Liver (tissue), 8 donors: ENCODE measurements at regions not wholly inside any gene's neighbourhood (a gene's known extent, or its start where the extent isn't known, plus 50 kb on each side); places are given as distances from the start of the nearest gene placed in this dataset.
A peak's percentile ranks its signal among the peaks of the same experiment; 100 is the strongest.

ENCODE experiments used
- DNase-seq: peaks from one replicate; pipeline ENCODE4 v3.0.0-alpha.2; 2017; ENCODE audit warnings: low spot score
- H3K27ac ChIP-seq, 2 donors: one replicate each; pipeline ENCODE4 v1.7.0; 2013; ENCODE audit warnings: inconsistent platforms in 2 of 2, low read length in 2 of 2, control low read depth in 1 of 2, low read depth in 1 of 2, mild to moderate bottlenecking in 1 of 2
- H3K27me3 ChIP-seq, 4 donors: one replicate each; pipeline versions ENCODE4 v1.6.1 to v1.7.0; 2013; ENCODE audit warnings: low read length in 3 of 4, inconsistent platforms in 1 of 4, mild to moderate bottlenecking in 1 of 4, moderate library complexity in 1 of 4; ENCODE audit not compliant: control insufficient read depth in 4 of 4, insufficient read depth in 4 of 4
- H3K36me3 ChIP-seq, 4 donors: one replicate each; pipeline versions ENCODE4 v1.6.1 to v1.7.0; 2013; ENCODE audit warnings: low read length in 3 of 4, mild to moderate bottlenecking in 3 of 4, low read depth in 1 of 4, moderate library complexity in 1 of 4; ENCODE audit not compliant: control insufficient read depth in 4 of 4, insufficient read depth in 3 of 4
- H3K4me1 ChIP-seq, 4 donors: one replicate each; pipeline versions ENCODE4 v1.6.1 to v1.7.0; 2013; ENCODE audit warnings: low read length in 3 of 4, mild to moderate bottlenecking in 3 of 4, moderate library complexity in 1 of 4; ENCODE audit not compliant: control insufficient read depth in 4 of 4, insufficient read depth in 4 of 4
- H3K4me3 ChIP-seq, 3 donors: one replicate each; pipeline versions ENCODE4 v1.6.1 to v1.7.0; 2013; ENCODE audit warnings: low read length in 3 of 3, control low read depth in 1 of 3, low read depth in 1 of 3, mild to moderate bottlenecking in 1 of 3
- H3K9ac ChIP-seq, 2 donors: one replicate each; pipeline ENCODE4 v1.7.0; 2013; ENCODE audit warnings: low read length in 2 of 2, mild to moderate bottlenecking in 2 of 2, moderate library complexity in 2 of 2, control low read depth in 1 of 2, low read depth in 1 of 2
- H3K9me3 ChIP-seq, 4 donors: one replicate each; pipeline versions ENCODE4 v1.6.1 to v1.7.0; 2013; ENCODE audit warnings: low read length in 3 of 4; ENCODE audit not compliant: control insufficient read depth in 4 of 4
- CTCF ChIP-seq: fragments of 150-350 bp; IDR thresholded peaks from 2 replicates; pipeline ENCODE4 v1.5.1; 2017; ENCODE audit warnings: improper control_type of control experiment, low read depth, low read length; ENCODE audit not compliant: missing input control
- EGR1 ChIP-seq, 2 donors: IDR thresholded peaks; 2 replicates each; pipeline ENCODE4 v1.6.1; 2016 to 2018; ENCODE audit warnings: antibody characterized with exemption in 2 of 2, low read depth in 2 of 2
- FOXA2 ChIP-seq: IDR thresholded peaks from 2 replicates; pipeline ENCODE4 v1.6.1; 2016; ENCODE audit warnings: antibody characterized with exemption
- HNF4A ChIP-seq, 2 donors: conservative IDR thresholded peaks; 2 replicates each; pipeline ENCODE4 v1.6.1; 2016; ENCODE audit warnings: antibody characterized with exemption in 2 of 2, mild to moderate bottlenecking in 2 of 2
- JUND ChIP-seq, 2 donors: IDR thresholded peaks; 2 replicates each; pipeline ENCODE4 v1.6.1; 2016; ENCODE audit warnings: antibody characterized with exemption in 2 of 2
- MAX ChIP-seq: IDR thresholded peaks from 2 replicates; pipeline ENCODE4 v1.6.1; 2016; ENCODE audit warnings: antibody characterized with exemption
- NR2F2 ChIP-seq: IDR thresholded peaks from 2 replicates; pipeline ENCODE4 v1.6.1; 2016; ENCODE audit warnings: antibody characterized with exemption
- RAD21 ChIP-seq, 2 donors: IDR thresholded peaks; 2 replicates each; pipeline ENCODE4 v1.6.1; 2016; ENCODE audit warnings: antibody characterized with exemption in 2 of 2, mild to moderate bottlenecking in 2 of 2
- REST ChIP-seq: IDR thresholded peaks from 2 replicates; pipeline ENCODE4 v1.6.1; 2016; ENCODE audit warnings: antibody characterized with exemption, mild to moderate bottlenecking
- SP1 ChIP-seq: IDR thresholded peaks from 2 replicates; pipeline ENCODE4 v1.6.1; 2018; ENCODE audit warnings: antibody characterized with exemption, mild to moderate bottlenecking
- TAF1 ChIP-seq: conservative IDR thresholded peaks from 2 replicates; pipeline ENCODE4 v1.6.1; 2016; ENCODE audit warnings: antibody characterized with exemption, mild to moderate bottlenecking
- WGBS: extraction: QIAGEN DNeasy Blood & Tissue Kit; methylation state at CpG from one replicate; pipeline ENCODE4 v1.1.7; 2013; 5-methylcytosine and 5-hydroxymethylcytosine counted together
- TF ChIP-seq, protein P1 (sequence below): IDR thresholded peaks from 2 replicates; pipeline ENCODE4 v1.6.1; 2016; ENCODE audit warnings: antibody characterized with exemption
- donor health status: healthy.
- donor health status: healthy.
- donor health status: healthy.
- donor health status: healthy.
- donor health status: healthy.

DNA sequence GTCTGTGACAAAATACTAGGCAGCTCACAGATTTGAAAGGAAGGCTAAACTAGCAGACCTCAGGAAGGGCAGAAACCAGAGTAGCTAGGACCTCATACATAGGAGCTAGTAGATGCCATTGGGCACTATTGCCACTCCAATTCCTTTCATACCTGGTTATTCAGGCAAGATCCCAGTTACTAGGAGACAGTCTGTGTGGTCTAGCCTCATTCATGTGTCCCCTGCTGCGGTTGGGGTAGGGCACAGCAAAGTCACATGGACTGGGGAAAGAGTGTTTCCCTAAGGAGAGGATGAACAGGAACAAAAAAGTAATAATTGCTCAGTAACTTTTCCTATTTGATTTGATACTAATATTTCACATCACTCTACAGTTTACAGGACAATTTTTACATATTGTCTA, 204.6 kb upstream of the HEY2 start (continued):
- no peak for TF ChIP-seq CTCF
- TF ChIP-seq TAF1: no peak
- TF ChIP-seq, protein P1, sequence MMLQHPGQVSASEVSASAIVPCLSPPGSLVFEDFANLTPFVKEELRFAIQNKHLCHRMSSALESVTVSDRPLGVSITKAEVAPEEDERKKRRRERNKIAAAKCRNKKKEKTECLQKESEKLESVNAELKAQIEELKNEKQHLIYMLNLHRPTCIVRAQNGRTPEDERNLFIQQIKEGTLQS: no peak
- no peak for TF ChIP-seq NR2F2
- no peak for TF ChIP-seq MAX

DNA sequence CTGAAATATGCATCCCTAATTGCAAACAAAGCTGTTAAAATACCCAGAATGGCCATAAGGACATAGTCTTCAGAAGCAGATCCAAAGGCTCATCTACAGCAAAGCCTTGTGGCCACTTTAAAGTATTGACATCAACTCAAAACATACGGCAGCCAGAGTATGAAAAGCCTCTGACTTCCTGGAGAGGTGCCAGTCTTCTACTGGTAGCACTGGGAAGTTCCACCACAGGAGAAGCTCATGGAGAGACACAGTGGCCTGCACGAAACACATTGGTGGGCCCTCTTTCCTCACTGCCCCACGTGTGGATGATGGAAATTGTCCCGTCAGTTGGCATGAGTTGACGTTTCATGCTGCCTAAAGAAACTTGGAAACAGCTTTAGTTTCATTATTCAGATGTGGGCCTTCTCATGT, 202.6 kb upstream of the HEY2 start:
- no peaks in the 10 kb centered on the region for H3K9me3 ChIP-seq
- TF ChIP-seq MAX (no peak), RAD21 (IDR thresholded peaks at IDR 0.05) (peak; percentile 21 to 50), CTCF (peak; percentile 16)
- DNase-seq: no peak
- H3K27me3 ChIP-seq: no peaks in the 10 kb centered on the region
- WGBS: 50% methylated on average over 5 of the region's 5 CpGs
- no peaks in the 10 kb centered on the region for H3K36me3 ChIP-seq
- no peak overlapping the region for H3K9ac ChIP-seq
- H3K4me3 ChIP-seq: no peak overlapping the region
- H3K27ac ChIP-seq: no peak overlapping the region
- peaks cover 0 to 2% (median 0%) of the 10 kb centered on the region in 4 donors for H3K4me1 ChIP-seq

DNA sequence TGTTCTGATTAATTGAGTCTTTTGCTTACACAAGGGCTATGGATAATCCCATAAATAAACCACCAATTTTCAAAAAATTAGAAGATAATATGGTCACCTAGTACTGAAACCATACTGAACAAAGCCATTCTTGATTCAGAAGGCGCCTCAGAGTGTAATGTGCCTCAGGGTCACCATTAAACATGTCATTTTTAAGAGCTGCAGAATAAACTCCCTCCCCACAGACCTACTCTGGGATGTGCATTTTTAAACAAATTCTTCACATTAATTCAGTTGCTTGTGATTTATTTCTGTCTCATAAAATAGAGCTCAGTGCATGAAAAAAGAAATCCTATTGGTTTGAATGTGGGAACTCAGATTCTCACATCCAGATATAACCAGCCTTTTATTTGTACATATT, 202.1 kb upstream of the HEY2 start:
- Histone ChIP-seq H3K9me3 (no peaks in the 10 kb centered on the region), H3K9ac (no peak overlapping the region), H3K36me3 (no peaks in the 10 kb centered on the region), H3K4me3 (no peak overlapping the region), H3K27me3 (peaks cover 0 to 2% (median 0%) of the 10 kb centered on the region in 4 donors), H3K4me1 (peaks cover 0 to 2% (median 0%) of the 10 kb centered on the region in 4 donors), H3K27ac (no peak overlapping the region)
- 86% methylated on average over 1 of the region's 1 CpG for WGBS
- no peak for DNase-seq
- TF ChIP-seq FOXA2 (no peak), HNF4A (conservative IDR thresholded peaks at IDR 0.05) (no peak)
- TF ChIP-seq, protein P1: no peak

GRCh38 chr6:125549202-125549884, 200.1 kb upstream of the HEY2 start:
- no peak overlapping the region for H3K4me3 ChIP-seq
- peaks cover 0 to 2% (median 0%) of the 10 kb centered on the region in 4 donors for H3K4me1 ChIP-seq
- no peaks in the 10 kb centered on the region for H3K36me3 ChIP-seq
- DNase-seq: no peak
- 79% methylated on average over 4 of the region's 4 CpGs for WGBS
- no peak overlapping the region for H3K9ac ChIP-seq
- H3K27me3 ChIP-seq: peaks cover 0 to 2% (median 0%) of the 10 kb centered on the region in 4 donors
- H3K27ac ChIP-seq: no peak overlapping the region
- no peaks in the 10 kb centered on the region for H3K9me3 ChIP-seq
- TF ChIP-seq NR2F2: no peak
- TF ChIP-seq EGR1 (IDR thresholded peaks at IDR 0.05; ENCODE audit: low read depth in 2 of 2): no peak
- no peak for TF ChIP-seq JUND (IDR thresholded peaks at IDR 0.05)
- no peak for TF ChIP-seq REST
- no peak for TF ChIP-seq CTCF
- TF ChIP-seq SP1: no peak
- TF ChIP-seq, protein P1: no peak
